GM18511 (cell line): ENCODE measurements at regions not wholly inside any gene's neighbourhood (a gene's known extent, or its start where the extent isn't known, plus 50 kb on each side); places are given as distances from the start of the nearest gene placed in this dataset.
"Not testable (repeated sequence)": the region's sequence is repeated elsewhere in the genome, so short reads cannot be mapped to it uniquely, and the experiment has no call there.

Source experiments
- ATAC-seq: cut with Tn5 transposase; IDR thresholded peaks from one replicate; pipeline ENCODE4 v1.9.1; 2021; ENCODE audit warnings: mild to moderate bottlenecking, moderate library complexity; ENCODE audit not compliant: unreplicated experiment

DNA sequence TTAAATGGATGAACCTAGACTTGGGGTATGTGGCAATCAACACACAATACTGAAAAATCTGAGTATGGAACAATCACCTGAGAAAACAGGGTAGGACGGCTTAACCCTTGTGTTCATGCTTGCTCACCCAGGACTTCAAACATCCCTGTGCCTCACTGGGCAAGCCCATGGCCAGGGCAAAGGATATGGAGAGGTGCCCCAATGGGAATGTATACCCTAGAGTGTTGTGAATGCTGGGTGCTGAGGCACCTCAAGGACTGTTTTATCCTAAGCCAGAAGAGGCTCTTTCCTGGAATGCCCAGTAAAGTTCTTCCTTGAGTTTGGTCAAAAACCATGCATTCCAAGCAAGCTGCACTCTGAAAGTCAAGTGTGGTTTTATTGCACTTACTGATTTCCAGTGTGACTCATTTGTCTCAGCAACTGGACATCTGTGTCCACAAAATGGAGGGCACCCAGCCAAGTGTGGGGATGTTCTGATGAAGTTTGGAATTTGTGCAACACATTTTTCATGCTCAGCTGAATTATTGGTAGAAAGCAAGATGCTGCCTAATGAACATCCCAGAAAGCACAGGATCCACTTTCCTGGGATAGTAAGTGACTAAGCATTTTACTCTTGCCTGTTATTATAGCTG, 531.3 kb downstream of the RFC3 start:
- ATAC-seq: no peak

DNA sequence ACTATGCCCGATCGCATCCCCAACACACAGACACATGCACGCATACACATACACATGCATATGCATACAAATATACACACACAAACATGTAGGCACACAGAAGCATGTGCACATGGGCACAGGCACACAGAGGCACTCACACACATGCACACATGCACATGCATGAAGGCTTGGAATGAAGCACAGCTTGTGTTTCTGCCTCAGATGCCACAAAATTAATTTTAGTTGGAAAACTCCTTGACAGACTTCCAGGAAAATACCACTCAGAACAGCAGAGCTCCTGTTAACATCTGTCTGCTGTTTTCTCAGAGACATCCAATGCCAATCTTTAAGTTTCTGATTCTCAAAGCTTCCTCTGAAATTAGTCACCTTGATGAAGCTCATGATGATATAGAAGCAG, 532.7 kb downstream of the RFC3 start:
- no peak for ATAC-seq

DNA sequence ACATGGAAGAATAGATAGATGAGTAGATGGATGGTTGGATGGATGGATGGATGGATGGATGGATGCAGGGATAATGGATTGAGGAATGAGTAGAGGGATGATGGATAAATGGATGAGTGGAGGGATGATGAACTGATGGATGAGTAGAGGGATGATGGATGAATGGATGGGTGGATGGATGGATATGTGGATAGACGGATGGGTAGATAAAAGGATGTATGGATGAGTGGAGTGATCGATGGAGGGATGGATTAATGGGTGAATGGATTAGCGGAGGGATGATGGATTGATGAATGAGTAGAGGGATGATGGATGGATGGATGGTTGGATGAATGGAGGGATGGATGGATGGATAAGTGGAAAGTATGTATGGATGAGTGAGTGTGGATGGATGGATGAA, 533.2 kb downstream of the RFC3 start:
- no peak for ATAC-seq

DNA sequence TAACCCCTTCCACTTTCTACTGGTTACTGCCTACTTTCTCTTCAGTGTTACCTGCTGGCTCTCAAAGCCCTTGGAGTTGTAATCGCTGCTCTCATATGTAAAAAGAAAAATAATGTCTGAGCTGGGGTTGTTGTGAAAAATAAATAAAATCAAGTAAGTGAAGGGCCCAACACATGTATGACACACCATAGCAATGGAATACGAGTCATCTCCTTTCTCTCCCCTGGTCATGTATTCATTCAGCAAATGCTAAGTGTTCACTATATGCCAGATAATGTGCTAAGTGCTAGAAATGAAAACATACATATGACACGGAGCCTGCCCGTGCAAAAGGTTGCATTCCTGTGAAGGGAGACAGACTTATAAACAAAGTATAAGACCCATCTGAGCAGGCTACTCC, 535.0 kb downstream of the RFC3 start:
- no peak for ATAC-seq

DNA sequence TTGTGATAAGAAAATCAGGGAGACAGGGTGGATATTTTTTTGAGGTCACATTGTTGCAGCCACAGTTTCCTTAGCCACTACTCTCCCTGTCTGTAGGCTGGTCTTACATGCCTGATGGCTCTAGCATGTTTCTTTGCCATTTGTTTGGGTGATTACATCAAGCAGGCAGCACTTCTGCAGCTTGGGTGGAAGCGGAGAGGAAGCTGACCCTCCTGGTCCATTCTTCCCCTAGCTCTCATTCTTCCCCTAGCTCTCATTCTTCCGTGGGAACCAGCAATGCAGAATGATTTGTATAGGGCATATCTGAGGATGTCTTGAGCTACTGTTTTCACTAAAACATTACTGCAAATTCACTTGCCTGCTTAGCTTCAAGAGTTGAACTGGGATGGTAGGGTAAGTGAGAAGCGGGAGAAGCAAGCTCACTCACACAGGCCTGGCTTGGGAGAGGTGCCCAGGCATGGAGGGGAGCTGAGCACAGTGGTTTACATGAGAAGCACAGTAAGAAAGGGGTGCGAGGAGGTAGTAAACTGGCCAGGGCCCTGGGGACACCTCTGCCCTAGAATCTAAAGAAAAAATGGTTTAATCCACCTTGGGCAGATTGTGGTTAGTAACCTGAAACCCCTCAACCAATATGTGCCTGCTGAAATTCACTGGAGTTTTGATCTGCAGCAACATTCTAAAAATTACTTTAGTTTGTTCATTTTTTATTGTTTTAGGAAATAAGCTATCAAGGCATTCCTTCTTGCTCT, 538.9 kb downstream of the RFC3 start:
- ATAC-seq: no peak

- no peak for ATAC-seq
Observed at GRCh38 chr13:34357435-34358232, 539.7 kb downstream of the RFC3 start.

- ATAC-seq: no peak
Observed at GRCh38 chr13:34358811-34359513, 541.0 kb downstream of the RFC3 start.

DNA sequence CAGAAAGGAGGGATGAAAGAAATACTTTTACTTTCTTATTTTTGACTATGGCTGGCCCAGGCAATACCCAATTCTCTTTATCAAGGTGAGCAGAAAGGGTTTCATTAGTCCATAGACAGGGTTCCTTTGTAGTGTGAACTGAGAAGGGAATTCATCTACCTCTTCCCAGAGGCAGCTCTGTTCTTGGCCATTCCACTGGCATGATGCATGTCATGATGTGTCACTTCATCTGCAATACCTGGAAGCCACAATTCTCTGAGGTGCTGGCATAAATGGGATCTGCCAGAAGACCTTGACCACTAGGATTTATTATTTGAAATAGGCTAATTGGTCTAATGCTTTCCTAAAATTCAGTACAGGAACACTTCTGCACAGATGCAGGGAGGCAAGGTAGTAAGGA, 542.8 kb downstream of the RFC3 start:
- no peak for ATAC-seq

DNA sequence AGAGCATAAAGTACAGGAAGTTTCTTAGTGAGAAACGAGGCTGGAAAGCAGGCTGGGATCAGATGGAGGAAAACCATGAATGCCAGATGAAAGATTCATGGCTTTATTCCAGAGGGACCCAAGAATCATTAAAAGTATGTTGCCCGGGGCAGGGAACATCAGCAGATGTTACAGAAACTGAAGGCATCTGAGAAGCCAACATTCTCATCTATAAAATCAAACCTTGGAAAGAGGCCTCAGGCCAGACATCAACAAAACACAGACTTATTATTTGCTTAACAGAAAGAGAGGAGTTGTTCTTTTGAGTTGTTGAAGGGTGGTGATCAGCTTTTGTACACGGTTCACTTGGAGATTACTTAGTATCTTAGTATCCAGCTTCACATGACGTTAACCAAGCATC, 543.6 kb downstream of the RFC3 start:
- ATAC-seq: no peak

GRCh38 chr13:34363266-34363665, 545.3 kb downstream of the RFC3 start:
- ATAC-seq: no peak

DNA sequence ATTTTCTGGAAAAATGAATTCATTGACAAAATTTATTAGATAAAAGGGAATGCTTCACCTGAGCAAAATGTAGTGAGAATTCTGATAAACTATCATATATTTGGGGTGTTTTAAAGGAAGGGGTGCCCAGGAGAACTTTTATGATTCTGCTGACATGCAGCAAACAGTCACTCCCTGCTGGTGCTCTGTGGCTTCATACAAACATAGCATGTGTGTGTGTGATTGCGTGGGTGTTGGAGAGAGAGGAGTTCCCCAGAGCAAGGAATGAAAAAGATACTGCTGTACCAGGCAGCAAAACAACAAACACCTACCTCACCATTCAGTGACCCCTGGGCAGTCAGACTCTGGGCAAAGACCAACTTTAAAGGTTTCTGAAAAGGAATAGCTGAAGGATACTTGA, 546.7 kb downstream of the RFC3 start:
- ATAC-seq: no peak

GRCh38 chr13:34369931-34370330, 552.0 kb downstream of the RFC3 start:
- ATAC-seq: no peak

- ATAC-seq: no peak
Observed at GRCh38 chr13:34371108-34371507, 553.2 kb downstream of the RFC3 start.

GRCh38 chr13:34371645-34372395, 553.9 kb downstream of the RFC3 start:
- ATAC-seq: no peak

GRCh38 chr13:34372581-34372980, 554.6 kb downstream of the RFC3 start:
- ATAC-seq: no peak

GRCh38 chr13:34376483-34376882, 558.5 kb downstream of the RFC3 start:
- no peak for ATAC-seq

GRCh38 chr13:34381228-34381627, 560.8 kb upstream of the NBEA start:
- ATAC-seq: no peak

- ATAC-seq: no peak
Observed at GRCh38 chr13:34383728-34384127, 558.3 kb upstream of the NBEA start.

GRCh38 chr13:34386229-34386628, 555.8 kb upstream of the NBEA start:
- not testable (repeated sequence) for ATAC-seq

- no peak for ATAC-seq
Observed at GRCh38 chr13:34391076-34391475, 551.0 kb upstream of the NBEA start.

GRCh38 chr13:34401696-34402095, 540.4 kb upstream of the NBEA start:
- ATAC-seq: no peak
